GM12801 (cell line): ENCODE measurements at regions not wholly inside any gene's neighbourhood (a gene's known extent, or its start where the extent isn't known, plus 50 kb on each side); places are given as distances from the start of the nearest gene placed in this dataset.

Source experiments
- TF ChIP-seq, protein P1 (sequence below): IDR thresholded peaks from one replicate; pipeline ENCODE4 v1.5.1; 2011; ENCODE audit warnings: control low read depth; ENCODE audit not compliant: insufficient read length; ENCODE audit errors: extremely low read depth

DNA sequence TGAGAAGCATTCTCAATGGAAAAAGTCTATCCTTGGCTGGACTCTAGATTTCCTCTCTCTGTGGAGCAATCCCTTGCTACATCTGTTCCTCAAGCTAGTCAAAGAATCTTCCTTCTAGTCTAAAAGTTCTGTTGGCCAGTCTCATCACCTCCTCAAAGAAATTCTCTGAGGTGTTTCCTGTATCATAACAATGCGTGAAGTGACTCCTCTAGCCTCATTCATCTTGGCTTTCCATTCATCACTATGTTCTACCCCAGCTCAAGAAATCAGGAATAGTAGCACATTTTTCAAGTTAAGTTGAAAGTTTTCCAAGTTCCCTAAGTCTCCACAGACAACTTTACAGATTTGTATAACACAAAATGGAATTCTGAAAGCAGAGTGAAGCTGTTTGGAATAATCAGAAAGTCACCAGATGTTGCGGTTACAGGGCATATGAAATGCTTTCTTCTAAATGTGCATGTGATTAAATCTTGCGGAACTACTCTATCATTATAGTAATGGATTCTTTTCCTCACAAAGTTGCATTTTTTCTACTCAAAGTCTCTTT, 176.6 kb upstream of the FREM1 start:
- TF ChIP-seq, protein P1, sequence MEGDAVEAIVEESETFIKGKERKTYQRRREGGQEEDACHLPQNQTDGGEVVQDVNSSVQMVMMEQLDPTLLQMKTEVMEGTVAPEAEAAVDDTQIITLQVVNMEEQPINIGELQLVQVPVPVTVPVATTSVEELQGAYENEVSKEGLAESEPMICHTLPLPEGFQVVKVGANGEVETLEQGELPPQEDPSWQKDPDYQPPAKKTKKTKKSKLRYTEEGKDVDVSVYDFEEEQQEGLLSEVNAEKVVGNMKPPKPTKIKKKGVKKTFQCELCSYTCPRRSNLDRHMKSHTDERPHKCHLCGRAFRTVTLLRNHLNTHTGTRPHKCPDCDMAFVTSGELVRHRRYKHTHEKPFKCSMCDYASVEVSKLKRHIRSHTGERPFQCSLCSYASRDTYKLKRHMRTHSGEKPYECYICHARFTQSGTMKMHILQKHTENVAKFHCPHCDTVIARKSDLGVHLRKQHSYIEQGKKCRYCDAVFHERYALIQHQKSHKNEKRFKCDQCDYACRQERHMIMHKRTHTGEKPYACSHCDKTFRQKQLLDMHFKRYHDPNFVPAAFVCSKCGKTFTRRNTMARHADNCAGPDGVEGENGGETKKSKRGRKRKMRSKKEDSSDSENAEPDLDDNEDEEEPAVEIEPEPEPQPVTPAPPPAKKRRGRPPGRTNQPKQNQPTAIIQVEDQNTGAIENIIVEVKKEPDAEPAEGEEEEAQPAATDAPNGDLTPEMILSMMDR, result no peak

DNA sequence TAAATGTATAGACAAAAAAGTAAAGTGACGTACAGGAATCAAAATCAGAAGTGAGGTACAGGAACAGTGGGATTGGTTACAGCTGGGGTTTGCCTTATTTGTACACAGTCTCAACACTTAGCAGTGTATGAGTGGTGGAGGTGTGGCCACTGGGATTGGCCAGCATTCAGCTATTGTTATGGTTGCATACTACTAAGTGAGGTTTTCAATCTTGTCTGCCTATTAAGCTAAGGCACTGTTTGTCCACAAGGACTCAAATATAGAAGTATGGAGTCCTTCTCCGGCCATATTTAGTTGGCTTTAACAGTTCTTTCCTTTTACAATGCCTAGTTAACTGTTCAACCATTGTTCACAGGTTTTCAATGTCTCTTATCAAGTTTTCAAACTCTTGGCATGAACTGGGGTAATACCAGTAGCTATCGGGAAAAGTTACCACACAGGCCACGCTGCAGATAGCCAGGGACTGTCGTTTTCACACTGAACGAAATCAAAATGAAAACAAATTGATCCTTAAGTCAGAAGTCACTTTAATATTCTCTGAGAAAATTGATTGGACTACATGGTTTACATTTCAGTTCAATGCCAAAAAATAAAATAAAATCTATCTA, 176.0 kb upstream of the FREM1 start:
- TF ChIP-seq, protein P1, result no peak

DNA sequence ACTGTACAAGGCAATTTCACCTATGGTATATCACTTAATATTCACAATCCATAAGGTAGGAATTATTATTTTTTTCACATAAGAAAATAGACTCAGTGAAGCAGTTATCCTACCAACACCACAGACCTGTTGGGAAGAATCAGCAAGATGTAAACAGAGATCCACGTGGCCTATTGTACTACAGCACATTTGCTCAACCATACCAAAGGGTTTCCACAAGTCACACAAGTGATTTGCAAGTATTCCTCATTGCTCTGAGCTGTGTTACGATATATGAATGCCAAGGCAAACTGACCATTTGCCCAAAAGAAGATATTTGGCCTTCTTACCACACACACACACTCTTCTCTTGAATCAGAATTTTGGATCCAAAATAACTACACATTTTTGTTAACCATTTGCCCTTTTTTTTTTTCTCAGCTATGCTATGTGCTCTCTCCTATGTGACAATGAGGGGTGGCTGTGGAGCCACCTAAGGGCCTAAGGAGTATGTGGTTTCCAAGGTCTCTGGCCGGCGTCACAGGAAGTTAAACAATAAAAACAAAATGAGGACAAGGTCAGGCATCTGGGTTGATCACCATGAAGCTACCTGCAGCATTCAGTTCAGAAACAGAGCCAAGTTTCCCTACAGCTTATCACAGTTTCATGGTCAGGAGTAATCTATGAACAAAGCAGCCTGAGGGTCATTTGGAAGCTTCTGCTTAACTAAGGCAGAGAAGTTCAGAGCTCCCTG, 171.0 kb upstream of the FREM1 start:
- TF ChIP-seq, protein P1, result no peak

DNA sequence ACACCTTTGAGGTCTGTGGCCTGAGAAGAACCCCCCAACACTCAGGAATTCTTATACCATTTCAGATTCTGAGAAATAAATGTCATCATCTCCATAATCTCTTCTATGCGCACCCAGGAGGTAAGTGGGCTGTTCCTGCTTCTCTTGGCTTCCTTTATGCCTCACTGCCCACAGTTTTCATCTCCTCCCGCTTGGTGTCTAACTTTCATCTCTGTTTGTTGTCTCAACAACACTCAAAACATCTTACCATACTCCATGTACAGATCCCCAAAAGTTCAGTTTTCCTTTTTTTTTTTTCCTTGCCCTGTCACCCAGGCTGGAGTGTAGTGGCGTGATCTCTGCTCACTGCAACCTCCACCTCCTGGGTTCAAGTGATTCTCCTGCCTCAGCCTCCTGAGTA, 170.2 kb upstream of the FREM1 start:
- TF ChIP-seq, protein P1, result no peak

DNA sequence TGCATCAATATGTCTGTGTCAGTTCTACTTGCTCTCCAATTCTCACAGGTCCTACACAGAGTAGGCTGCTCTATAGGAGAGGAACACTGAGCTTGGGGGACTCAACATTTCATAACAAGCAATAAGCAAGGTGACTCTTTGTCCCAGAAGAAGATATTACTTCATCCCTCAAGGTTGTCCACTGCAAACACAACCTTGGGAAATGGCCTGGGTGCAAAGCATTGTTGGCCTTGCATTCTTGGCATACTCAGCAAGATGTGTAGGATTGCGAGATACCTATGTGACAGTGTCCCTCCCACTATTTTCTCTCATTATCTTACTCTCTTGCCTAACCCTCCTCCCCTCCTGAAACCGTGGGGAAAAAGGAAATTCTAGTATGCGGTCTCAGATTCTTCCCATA, 169.8 kb upstream of the FREM1 start:
- TF ChIP-seq, protein P1, result no peak

DNA sequence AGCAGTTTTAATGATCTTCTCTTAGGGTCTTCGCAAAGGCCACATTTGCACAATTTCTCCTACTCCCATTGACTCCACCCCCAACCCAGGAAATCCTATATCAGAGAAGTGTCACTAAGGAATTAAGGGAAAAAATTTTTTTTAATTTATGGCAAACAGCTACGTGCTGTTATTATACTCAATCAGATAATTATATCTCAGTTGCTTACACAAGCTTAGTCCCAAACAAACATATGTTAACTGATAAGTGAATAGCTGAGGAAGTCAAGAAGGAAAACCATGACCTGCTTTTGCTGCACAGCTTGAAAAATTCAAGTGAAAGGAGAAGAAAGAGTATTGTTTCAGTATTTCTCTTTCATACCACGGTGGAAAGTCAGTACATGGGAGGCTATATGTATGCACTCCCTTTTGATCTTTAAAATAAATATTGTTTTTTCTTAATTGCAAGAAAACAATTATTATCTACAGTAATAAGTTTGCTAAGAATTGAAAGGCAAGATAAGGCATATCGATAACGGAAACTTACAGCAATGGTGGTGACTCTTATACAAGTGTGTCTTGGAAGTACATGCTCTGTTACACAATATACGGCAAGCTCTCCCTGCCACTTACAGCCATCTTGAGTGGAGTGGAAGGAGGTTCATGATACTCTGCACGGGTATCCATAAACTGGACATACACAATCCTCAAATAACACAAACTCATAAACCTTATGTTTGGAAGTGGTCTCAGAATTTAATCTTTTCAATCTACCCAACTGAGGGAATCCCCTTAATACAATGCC, 167.9 kb upstream of the FREM1 start:
- TF ChIP-seq, protein P1, result no peak

DNA sequence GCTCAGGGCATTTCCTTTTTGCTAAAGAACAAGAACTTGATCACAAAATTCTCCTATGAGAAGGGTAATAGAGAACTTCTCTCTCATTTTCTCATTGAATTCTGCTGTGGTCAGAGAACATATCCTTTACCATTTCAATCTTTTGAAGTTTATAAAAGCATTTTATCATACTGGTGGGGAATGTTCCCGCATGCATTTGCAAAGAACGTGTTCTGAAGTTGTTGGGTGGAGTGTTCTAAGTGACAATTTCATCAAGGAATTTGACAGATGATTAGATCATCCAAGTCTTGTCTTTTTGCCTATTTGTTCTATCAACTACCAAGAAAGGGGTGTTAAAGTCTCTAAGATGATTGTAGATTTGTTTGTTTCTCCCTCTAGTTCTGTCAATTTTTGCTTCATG, 163.4 kb upstream of the FREM1 start:
- TF ChIP-seq, protein P1, result no peak
